T-helper 1 cell treated with Interleukin-12 subunit alpha and Interleukin-12 subunit beta and Interleukin-4 antibody, amounts not matched to agents 30 ng/mL and 1 ng/mL, for 36 hours (primary cell): ENCODE measurements at regions not wholly inside any gene's neighbourhood (a gene's known extent, or its start where the extent isn't known, plus 50 kb on each side); places are given as distances from the start of the nearest gene placed in this dataset.
"Not testable (repeated sequence)": the region's sequence is repeated elsewhere in the genome, so short reads cannot be mapped to it uniquely, and the experiment has no call there.

Source experiments
- intact Hi-C: fragments of 100-400 bp; cut with micrococcal nuclease; formaldehyde crosslinking; loops from one replicate; pipeline ENCODE4 v1.15.1; 2024

GRCh38 chr5:68067976-68068603 is 147.5 kb upstream of the PIK3R1 start:
- intact Hi-C loops, result no loop called here

GRCh38 chr5:68067291-68067690 is 148.3 kb upstream of the PIK3R1 start:
- intact Hi-C loops, result no loop called here

- intact Hi-C loops, result no loop called here
Measured at GRCh38 chr5:68066277-68066955, 149.1 kb upstream of the PIK3R1 start.

- intact Hi-C loops, result not testable (repeated sequence)
Measured at GRCh38 chr5:68065321-68065720, 150.2 kb upstream of the PIK3R1 start.

GRCh38 chr5:68060382-68060781 is 155.2 kb upstream of the PIK3R1 start:
- intact Hi-C loops, result no loop called here

GRCh38 chr5:68057191-68057590 is 158.4 kb upstream of the PIK3R1 start:
- intact Hi-C loops, result no loop called here

GRCh38 chr5:68055686-68056085 is 159.9 kb upstream of the PIK3R1 start:
- intact Hi-C loops, result no loop called here

GRCh38 chr5:68054638-68055037 is 160.9 kb upstream of the PIK3R1 start:
- intact Hi-C loops, result no loop called here

- intact Hi-C loops, result no loop called here
Measured at GRCh38 chr5:68053202-68053601, 162.4 kb upstream of the PIK3R1 start.

- intact Hi-C loops, result no loop called here
Measured at GRCh38 chr5:68049053-68049713, 166.4 kb upstream of the PIK3R1 start.

- intact Hi-C loops, result no loop called here
Measured at GRCh38 chr5:68048516-68048915, 167.0 kb upstream of the PIK3R1 start.

- intact Hi-C loops, result not testable (repeated sequence)
Measured at GRCh38 chr5:68048054-68048453, 167.5 kb upstream of the PIK3R1 start.

GRCh38 chr5:68047035-68047434 is 168.5 kb upstream of the PIK3R1 start:
- intact Hi-C loops, result no loop called here

- intact Hi-C loops, result no loop called here
Measured at GRCh38 chr5:68046445-68046844, 169.1 kb upstream of the PIK3R1 start.

- intact Hi-C loops, result no loop called here
Measured at GRCh38 chr5:68041293-68041692, 174.3 kb upstream of the PIK3R1 start.

- intact Hi-C loops, result no loop called here
Measured at GRCh38 chr5:68037546-68037945, 178.0 kb upstream of the PIK3R1 start.

- intact Hi-C loops, result no loop called here
Measured at GRCh38 chr5:68033961-68034571, 181.5 kb upstream of the PIK3R1 start.

- intact Hi-C loops, result no loop called here
Measured at GRCh38 chr5:68033029-68033428, 182.5 kb upstream of the PIK3R1 start.

GRCh38 chr5:68032216-68032762 is 183.3 kb upstream of the PIK3R1 start:
- intact Hi-C loops, result no loop called here

GRCh38 chr5:68028131-68028727 is 187.3 kb upstream of the PIK3R1 start:
- intact Hi-C loops, result no loop called here

GRCh38 chr5:68027519-68027918 is 188.0 kb upstream of the PIK3R1 start:
- intact Hi-C loops, result no loop called here
